Retinal pigment epithelial cell (primary cell): ENCODE measurements at regions not wholly inside any gene's neighbourhood (a gene's known extent, or its start where the extent isn't known, plus 50 kb on each side); places are given as distances from the start of the nearest gene placed in this dataset.
A peak's percentile ranks its signal among the peaks of the same experiment; 100 is the strongest.
"Not testable (repeated sequence)": the region's sequence is repeated elsewhere in the genome, so short reads cannot be mapped to it uniquely, and the experiment has no call there.

Experiments used
- DNase-seq: peaks from one replicate; pipeline ENCODE4 v3.0.0-alpha.2; 2010; ENCODE audit warnings: low read depth
- H3K4me3 ChIP-seq: 2 replicates; pipeline ENCODE4 v1.5.1; 2011; ENCODE audit warnings: mild to moderate bottlenecking, low read length, control low read depth, moderate library complexity
- TF ChIP-seq, protein P1 (sequence below): conservative IDR thresholded peaks from 2 replicates; pipeline ENCODE4 v1.5.1; 2011; ENCODE audit warnings: low read depth, low read length, control low read depth, inconsistent platforms

DNA sequence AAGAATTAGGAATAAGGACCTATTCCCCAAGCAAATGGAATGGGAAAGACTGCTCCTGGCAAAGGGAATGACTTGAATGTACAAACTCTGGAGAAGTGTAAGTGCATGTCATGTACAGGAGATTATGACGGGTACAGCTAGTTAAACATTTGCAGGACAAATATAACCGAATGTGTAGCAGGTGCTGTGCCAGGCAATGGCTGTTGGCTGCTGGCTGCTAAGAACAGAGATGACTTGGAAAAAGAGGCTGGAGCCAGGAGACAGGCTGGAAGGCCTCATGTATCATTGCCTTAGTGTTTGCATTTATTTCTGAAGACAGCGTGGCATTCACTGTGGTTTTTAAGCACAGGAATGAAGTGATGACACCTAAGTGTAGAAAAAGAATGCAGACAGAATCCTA, 136.8 kb downstream of the TTC8 start:
- no peak for DNase-seq
- no peak overlapping the region for H3K4me3 ChIP-seq
- TF ChIP-seq, protein P1, sequence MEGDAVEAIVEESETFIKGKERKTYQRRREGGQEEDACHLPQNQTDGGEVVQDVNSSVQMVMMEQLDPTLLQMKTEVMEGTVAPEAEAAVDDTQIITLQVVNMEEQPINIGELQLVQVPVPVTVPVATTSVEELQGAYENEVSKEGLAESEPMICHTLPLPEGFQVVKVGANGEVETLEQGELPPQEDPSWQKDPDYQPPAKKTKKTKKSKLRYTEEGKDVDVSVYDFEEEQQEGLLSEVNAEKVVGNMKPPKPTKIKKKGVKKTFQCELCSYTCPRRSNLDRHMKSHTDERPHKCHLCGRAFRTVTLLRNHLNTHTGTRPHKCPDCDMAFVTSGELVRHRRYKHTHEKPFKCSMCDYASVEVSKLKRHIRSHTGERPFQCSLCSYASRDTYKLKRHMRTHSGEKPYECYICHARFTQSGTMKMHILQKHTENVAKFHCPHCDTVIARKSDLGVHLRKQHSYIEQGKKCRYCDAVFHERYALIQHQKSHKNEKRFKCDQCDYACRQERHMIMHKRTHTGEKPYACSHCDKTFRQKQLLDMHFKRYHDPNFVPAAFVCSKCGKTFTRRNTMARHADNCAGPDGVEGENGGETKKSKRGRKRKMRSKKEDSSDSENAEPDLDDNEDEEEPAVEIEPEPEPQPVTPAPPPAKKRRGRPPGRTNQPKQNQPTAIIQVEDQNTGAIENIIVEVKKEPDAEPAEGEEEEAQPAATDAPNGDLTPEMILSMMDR: no peak

DNA sequence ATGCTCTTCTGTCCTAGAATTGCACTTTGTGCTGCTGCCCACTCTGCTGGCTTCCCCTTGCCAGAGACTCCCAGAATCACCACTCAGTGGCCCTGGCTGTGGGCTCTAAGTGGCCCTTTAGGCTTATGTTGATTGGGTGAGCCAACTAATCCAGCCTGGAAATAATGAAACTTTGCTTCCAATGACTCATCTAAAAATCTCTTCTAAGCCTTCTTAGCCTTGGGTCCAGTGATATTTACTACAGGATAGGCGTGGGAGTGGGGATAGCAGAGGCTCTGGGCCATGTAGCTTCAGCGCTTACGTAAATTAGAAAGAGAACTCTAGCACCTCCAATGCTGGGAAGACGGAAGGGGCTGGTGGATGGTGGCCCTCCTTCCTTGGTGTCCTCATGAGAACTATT, 137.9 kb downstream of the TTC8 start:
- DNase-seq: peak; percentile 88
- no peak overlapping the region for H3K4me3 ChIP-seq
- TF ChIP-seq, protein P1: no peak

DNA sequence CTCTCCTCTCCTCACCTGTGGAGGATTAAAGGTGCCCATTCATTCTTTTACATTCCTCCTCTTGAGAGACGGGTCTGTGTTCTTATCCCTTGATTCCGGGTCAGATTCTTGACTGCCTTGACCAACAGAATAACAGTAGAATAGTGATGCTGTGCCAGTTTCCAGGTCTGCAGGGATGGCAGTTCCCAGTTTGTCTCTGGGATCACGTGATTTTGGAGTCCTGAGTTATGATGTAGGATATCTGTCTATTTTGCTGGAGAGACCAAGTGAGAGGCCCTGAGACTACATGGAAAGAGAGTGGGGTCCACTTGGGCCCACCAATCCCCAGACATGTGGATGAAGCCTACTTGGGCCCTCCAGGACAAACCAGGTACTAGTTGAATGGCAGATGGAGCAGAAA, 142.8 kb downstream of the TTC8 start:
- no peak for DNase-seq
- TF ChIP-seq, protein P1: no peak

DNA sequence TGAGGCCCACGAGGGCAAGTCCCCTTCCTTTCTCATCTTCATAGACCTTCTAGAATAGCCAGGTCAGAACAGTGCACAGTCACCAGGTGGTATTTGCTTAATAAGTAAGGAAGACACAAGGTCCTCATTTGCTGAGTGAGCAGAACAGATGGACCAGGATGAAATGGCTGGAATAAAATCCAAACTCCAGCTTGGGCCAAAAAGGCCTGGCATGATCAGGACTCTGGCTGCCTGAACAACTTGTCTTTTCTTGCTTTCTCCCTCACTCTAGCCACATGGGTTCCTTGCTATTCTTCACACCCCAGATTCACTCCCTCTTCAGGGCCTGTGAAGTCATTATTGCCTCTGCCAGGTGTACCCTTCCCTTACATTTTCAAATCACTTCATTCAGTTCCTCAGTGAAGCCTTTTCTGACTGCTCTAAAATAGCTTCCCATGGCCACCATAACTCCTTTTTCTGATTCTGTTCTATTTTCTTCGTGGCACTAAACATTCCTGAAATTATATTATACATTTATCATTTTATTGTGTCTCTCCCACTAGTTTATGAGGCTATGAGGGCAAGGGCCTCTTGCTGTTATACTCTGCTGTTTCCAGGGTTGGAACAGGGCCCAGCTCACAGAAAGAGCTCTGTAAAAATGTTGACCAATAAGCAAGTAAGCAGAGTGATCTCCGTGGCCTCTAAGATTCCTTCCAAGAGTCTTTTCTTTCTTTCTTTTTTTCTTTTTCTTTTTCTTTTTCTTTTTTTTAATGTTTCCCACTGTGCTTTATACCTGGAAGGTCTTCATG, 150.8 kb downstream of the TTC8 start:
- no peak for DNase-seq
- H3K4me3 ChIP-seq: no peak overlapping the region
- TF ChIP-seq, protein P1: no peak

More for the DNA sequence above, 142.8 kb downstream of the TTC8 start:
- no peak overlapping the region for H3K4me3 ChIP-seq

DNA sequence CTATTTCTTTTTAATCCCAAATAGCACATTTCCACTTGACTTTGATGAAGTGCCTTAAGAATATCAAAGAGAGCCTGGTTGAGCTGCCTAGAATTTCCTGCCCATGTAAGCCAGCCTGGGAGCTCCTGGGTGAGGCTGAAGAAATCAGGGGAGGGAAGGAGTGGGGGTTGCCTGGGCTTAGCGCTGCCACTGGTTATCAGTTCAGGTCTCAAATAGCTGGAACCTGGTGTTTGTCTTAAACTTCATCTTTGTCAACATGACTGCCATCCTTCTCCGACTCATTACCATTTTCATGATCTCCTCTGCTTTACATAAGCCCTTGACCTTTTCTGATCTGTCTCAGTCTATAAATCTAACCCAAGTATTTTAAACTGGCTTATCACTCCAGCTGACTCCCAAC, 151.5 kb downstream of the TTC8 start:
- TF ChIP-seq, protein P1: no peak
- H3K4me3 ChIP-seq: no peak overlapping the region
- no peak for DNase-seq

DNA sequence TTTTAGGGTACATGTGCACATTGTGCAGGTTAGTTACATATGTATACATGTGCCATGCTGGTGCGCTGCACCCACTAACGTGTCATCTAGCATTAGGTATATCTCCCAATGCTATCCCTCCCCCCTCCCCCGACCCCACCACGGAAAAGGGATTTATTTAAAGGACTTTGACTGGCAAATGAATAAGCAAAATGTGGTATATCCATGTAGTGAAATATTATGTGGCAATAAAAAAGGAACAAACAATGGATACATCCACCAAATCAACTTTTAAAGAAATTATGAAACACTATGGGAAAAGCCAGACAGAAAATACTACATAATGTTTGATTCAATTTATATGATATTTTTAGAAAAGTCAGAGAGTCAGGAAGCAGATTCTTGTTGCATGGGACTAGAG, 156.5 kb downstream of the TTC8 start:
- not testable (repeated sequence) for DNase-seq, H3K4me3 ChIP-seq

DNA sequence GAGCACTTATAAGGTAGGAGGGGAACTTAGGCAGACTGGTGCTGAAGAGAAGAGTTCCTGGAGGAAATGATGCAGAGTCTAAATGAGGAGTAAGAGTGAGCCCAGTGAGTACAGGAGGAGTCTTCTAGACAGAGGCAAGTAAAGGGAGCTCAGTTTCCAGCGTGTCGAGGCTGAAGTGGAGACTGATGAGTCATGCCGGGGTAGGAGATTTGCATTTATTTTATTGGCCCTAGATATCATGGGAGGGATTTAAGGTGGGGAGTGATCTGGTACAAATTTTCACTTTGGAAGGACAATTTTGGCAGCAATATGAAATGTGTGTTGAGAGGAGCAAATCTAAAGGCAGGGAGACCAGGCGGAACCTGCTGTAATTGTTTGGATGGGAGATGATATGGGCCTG, 157.5 kb downstream of the TTC8 start:
- H3K4me3 ChIP-seq: no peak overlapping the region
- no peak for DNase-seq
- TF ChIP-seq, protein P1: no peak
